ENCODE measurements at regions not wholly inside any gene's neighbourhood (a gene's known extent, or its start where the extent isn't known, plus 50 kb on each side); places are given as distances from the start of the nearest gene placed in this dataset.

DNA sequence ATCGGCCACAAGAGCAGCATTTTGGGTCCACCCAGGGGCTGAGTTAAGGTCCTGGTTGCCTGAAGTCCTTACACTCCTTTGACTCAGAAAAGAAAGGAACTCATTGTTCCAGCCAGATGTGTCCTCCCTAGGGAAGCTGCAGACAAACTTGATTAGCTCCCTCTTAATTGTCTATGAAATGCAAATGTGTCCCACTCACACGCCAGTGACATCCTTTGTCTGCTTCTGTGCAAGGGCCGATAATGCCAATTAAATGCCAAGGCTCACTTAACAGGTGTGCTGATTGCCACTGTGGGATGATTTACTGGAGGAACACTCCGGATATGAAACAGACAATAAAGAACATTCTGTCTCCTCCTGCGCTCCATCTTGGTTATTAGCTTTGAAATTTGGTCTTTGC, 332.9 kb upstream of the CPEB2 start:
- no peak for DNase-seq

DNA sequence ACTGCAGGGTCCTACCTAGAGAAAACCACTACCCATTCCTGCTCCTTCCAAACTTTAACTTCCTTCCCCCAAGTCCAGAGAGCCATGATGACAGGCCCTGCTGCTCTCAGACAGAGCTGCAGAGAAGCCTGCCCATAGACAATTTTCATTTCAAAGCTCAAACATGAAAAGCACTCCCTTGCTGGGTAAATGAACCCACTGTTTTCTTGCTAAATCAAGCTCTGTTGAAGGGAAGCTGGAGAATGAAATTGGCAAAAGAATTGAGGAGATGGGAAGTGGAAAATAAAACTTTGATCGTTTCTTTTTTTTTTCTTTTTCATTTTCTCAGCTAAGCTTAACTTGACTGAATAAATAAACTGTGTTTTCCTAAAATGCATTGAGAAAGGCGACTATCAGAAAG, 331.1 kb upstream of the CPEB2 start:
- DNase-seq = no peak

DNA sequence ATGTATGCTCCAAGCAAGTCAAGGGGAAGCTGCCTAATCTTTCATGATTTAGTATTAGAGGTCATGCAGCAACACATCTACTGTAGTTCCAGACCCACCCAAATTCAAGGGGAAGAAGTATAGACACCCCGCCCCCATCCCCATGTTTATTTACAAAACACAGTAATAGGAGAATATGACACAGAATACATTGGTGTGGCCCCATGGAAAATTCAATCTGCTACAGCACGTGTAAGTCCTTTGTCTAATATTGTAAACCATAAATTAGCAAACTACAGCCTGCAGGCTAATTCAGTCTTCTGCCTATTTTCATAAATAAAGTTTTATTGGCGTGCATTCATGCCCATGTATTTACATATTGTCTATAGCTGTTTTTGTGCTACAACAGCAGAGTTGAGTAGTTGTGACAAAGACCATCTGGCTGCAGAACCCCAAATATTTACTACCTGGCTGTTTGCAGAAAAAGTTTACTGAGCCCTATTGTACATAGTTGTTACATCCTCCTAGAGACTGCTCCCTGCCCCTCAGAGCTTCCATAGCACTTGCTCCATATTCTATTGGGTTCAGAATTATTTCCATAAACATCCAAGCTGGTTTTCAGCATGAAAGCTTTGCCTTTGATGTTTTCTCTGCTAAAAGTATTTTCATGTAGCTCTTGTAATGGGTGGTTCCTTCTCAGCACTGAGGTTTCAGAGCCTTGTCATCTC, 326.8 kb upstream of the CPEB2 start:
- no peak for DNase-seq

DNA sequence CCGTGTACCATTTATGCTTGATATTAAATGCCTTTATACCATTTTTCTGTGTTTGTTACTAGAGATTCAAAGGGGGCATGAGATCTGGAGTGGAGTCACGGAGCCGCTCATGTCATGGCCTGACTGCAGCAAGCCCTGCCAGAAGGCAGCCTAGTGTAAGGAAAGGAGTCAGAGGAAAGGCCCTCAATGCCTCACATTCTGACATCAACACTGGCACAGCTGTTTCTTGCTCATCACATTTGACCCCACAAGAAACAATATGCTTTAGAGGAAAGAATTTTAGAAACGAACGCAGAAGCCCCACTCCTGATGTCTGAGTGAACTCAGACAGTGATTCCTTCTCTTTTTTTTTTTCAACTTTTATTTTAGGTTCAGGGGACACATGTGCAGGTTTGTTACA, 322.4 kb upstream of the CPEB2 start:
- no peak for DNase-seq

DNA sequence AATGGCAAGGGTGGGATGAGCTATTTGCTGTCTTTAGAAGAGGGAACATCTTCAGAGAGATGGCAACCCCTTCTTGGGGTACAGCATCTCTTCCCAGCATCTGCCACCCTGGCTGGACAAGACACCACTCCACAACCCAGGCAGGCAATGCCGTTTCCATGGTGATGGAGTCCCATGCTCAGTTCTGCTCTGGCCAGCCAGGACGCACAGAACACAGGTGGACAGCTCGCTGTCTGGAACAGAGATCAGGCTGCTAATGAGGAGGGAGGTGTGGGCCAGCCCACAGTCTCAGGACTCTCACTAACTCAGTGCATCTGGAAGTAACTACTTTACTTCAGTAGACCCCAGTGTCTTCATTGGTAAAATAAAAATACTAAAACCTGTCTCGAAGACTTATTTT, 321.0 kb upstream of the CPEB2 start:
- no peak for DNase-seq

DNA sequence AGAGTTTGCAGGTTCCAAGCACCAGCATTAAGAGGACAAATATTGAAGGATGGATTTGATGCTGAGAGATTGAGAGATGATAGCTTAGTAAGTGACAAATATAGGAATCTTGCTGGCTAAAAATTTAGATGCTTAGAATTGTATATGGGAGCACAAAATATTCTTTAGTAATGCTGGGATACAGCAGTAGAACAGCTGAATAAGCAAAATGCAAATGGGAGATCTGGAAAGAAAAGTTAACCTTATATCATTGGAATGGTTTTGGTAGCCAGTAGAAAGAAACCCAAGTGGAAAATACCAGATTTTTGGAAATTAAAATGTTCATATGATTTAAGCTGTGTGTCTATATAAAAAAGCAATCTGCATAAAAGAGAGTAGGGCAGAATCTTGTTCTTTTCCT, 308.6 kb upstream of the CPEB2 start:
- DNase-seq = no peak

DNA sequence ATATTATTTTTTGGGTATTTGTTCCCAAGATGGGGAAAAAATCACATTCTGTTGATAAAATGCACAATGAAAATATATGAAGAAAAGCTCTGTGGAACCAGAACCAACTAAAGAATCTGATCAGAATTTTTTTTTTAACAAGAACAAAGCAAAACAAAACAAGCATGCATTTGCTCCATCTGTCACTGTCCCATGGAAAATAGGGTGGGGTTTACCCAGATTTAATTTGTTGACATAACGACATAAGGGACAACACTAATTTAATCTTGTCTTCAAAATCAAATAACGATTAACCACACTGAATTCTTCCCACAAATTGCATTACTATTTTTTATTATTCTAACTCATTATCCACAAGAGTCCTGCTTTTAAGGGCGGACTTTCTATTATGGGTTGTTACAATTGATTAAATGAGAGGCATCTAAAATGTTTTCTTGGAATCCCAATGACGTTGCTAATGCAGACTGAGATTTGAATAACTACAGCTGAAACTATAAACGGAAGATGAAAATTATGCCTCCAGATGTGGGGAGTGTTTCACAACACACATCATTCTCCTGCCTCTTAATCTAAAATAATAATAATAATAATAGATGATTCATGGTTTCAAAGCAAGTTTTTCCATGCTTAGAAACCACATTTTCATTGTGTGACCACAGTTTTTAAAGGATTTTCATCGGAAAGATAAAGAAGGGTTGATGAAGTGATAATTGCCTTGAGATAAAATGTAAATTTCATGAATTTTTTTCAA, 307.0 kb upstream of the CPEB2 start:
- DNase-seq = no peak

DNA sequence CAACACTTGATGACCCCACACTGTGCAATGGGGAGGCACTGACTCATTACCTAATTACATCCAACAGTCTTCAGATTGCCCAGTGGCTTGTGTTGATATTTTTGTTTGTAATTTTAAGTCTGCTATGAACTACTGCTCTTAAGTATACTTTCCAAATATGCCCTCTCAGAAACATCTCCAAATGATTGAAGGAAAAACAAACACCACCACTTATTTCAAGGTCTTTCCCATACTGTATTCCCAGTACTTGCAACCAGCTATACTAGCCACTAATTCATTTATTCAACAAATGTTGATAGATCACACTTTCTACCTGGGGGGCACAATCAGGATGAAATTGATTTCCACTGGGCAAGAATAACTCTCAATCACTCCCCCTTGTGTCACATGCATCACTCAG, 302.2 kb upstream of the CPEB2 start:
- DNase-seq = no peak

DNA sequence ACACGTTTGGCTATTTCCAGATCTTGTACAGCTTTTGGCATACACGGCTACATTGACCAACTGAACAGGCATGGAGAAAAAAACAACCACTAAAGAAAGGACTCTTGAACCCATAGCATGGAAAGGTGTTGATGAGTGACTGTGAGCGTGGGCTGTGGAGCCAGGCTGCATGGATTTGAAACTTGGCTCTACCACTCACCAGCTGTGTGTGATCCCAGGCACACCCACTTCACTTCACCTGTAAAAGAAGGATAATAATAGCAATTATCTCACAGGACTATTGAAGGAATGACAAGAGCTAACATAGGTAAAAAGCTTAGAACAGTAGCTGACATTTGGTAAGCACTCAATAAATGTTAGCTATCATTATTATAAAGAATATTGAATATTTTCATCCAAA, 301.7 kb upstream of the CPEB2 start:
- no peak for DNase-seq

DNA sequence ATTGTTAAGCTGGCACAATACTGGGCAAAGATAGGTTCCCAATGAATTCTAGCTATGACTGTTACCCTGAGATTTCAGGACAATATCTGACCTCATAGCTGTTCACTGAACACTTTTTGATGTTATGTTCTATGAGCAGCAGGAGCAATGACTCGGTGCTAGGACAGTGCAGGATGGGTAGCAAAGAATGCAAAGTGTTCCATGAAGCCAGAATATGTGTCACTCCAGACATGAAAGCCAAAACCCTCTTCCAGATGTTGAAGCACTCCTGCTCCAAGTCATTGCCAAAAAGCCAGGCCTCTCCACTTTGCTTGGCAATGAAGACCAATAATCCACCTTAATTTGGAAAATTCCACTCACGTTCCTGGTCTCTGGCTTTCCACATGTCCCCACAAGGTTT, 300.9 kb upstream of the CPEB2 start:
- no peak for DNase-seq

DNA sequence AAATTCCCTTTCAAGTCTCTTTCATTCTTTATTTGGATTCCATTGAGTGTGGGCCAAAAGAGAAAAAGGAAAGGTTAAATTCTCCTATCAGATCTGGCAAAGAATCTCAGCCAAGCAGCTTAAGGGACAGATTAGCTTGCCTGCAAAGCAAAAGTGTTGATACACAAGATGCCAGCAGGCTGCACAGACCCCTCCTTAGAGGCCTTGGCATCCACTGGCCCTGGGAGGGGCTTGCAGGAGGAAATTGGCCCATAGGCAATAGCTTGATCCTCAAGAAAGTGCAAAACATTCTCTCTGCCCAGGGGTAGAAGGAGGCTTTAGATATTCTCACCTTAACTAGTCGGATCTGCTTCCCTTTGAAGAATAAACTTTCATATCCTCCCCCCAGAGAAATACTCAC, 300.4 kb upstream of the CPEB2 start:
- no peak for DNase-seq

DNA sequence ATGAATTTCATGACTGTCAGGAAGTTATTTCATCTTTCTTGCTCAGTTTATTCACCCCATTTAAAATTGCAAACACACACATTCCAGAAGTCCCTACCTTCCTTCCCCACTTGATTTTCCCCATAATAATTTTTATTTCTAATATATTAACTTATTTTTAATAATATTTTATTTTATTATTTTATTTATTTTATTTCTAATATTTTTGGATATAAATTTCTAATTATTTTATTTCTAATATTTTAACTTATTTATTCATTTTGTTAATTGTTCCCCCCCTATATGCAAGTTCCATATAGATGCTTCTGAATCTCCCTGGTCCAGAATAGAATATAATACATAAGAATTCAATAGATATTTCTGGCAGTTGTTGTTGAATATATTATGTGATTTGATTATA, 293.7 kb upstream of the CPEB2 start:
- no peak for DNase-seq

DNA sequence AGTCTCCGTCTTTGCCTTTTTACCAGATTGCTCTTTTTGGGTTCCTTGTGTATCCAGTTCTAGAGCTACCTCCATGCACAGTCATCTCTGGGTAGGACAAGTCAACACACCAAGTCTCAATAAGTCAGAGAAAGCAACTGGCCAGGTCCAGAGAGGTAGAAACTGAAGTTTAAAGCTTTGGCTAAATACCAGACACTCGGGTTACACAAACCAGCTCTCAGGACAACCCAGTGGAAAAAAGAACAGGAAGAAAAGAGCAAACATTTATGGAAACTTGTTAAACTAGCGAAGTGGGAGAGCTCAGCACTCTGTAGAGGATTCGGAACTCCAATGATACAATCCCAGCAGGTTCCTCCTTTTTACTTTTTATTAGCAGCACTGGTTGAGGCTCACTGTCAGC, 291.0 kb upstream of the CPEB2 start:
- no peak for DNase-seq

DNA sequence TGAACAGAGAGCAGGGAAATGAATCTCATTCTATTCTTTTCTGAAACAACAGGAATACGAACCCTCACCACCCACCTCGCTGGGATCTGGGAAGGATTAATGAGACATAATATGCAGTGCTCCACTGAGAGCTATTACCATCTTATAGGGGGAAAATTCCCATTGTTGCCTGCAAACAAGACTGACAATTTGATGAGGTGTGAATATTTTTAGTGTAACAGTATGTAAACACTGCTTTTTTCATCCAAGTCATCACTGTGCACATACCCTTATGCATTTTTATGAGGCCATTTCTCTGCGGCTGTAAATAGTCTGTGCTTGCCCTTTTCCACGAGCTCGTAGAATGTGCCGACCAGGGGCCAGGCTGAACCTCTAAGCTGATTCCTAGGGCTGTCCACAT, 285.6 kb upstream of the CPEB2 start:
- no peak for DNase-seq

DNA sequence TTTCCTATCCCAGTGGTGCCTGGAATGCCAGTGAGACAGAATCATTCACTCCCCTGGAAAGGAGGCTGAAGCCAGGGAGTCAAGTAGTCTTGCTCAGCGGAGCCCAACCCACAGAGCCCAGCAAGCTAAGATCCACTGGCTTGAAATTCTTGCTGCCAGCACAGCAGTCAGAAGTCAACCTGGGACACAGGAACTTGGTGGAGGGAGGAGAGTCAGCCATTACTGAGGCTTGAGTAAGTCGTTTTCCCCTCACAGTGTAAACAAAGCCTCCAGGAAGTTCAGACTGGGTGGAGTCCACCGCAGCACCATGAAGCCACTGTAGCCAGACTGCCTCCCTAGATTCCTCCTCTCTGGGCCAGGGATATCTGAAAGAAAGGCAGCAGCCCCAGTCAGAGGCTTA, 283.2 kb upstream of the CPEB2 start:
- DNase-seq = no peak

DNA sequence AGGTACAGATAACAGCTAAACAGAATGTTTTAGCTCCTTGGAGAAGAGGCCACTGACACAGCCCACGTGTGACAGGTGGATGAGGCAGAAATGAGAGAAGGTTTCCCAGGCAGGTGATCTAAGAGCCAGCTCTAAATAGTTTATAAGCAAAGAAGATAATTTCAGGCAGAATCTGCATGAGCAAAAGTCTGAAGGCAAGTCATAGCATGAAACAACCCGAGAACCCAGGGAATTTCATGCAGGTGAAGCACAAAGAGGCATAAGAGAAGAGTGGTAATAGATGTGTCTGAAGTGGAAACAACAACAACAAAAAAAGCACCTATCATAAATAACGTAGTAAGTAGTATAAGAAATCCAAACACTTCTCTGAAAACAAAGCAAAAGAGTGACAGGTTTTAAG, 275.8 kb upstream of the CPEB2 start:
- DNase-seq = no peak

DNA sequence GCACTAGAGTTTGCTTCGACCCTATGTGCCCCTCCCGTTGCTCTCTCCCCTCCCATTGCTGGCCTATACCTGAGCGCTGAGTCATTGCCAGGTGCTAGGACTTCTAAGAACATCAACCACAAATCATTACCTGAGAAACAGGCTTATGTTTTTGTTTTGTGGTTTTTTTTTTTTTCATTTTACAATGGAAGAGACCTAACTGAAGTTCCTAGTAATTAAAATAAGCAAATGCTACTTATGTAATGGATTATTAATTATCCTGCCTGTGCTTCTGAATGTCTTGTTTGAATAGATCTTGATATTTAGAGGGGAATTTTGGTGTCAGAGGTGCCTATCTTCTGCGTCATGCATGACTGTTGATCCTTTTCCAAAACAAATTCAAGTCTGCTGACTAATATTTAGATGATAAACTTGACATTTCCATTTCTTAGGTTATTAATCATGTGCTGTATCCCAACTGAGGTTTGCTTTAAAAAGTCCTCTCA, 275.4 kb upstream of the CPEB2 start:
- DNase-seq = no peak

DNA sequence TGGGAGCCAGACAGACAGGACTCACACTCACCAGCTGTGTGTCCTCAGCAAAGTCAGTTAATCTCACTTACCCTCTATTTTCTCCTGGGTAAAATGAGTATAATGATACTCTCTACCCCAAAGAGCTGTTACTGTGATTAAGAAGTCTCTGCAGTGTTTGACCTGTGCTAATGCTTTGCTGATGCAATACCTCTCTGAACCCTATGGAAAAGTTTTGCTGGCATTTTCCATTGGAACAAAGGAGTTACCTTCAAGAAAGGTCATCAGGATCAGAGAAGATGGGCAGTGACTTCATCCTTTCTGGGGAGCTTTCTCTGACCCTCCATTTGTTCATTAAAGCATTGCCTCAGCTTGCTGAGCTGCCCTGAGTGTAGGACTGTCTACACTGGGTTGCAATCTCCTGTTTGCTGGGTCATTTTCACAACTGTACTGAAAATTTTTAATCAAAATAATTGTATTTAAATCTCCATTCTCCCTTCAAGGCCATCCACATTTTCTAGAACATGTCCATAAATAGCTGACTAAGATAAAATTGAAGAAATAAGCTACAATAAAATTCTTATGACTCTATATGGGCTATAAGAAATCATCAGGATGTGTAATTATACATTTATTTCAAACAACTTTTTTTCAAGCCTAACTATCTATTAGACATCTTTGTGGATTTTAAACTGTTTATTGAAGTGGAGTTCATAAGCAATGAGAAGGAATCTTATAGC, 272.8 kb upstream of the CPEB2 start:
- DNase-seq = no peak

DNA sequence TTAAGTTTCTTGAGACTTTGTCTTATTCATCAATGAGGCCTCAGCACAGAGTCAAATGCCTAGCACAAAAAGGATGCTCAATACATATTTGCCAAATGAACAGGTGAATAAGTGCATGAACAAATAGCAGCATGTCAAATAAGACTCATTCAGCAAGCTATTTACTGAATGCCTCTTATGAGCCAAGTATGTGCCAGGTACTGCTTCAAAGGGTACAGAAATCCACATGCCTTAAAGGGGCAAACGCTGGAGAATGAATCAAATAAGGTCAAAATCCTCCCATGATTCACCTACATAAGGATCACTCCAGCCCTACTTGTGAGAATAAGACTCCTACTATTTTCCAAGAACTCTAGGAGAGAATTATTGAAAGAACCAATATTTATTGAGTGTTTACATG, 260.2 kb upstream of the CPEB2 start:
- no peak for DNase-seq

DNA sequence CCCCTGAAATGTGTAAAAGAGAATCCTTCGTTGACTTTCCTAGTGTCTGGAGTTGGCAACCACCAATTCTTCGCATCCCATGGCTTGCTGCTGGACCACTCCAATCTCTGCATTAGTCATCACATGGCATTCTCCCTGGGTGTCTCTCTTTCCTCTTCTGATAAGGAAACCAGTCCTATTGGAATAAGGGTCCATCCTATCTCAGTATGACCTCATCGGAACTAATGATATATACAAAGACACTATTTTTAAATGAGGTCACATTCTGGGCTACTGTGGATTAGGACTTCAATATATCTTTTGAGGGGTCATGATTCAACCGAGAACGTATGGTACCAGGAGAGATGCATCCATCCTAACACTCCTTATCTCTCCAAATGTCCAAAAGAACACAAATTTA, 259.1 kb upstream of the CPEB2 start:
- DNase-seq = no peak

DNA sequence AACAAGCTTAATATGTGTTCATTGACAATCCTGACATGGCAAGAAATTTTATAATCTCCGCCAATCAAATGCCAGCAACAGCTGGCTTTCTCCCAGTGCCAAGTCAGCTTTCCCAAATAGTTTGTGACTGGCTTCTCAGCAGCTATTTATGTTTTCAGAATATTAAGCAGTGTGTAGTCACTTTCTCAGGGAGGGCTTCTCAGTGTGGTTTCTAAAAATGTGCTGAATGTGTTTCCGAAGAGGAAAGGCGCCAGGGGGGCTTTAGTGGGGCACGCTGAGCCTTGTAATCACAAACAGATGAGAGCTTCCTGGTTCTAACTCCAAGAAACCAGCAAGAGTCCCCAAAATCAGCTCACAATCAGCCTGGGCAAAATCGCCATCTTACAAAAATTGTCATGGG, 258.7 kb upstream of the CPEB2 start:
- DNase-seq = no peak

DNA sequence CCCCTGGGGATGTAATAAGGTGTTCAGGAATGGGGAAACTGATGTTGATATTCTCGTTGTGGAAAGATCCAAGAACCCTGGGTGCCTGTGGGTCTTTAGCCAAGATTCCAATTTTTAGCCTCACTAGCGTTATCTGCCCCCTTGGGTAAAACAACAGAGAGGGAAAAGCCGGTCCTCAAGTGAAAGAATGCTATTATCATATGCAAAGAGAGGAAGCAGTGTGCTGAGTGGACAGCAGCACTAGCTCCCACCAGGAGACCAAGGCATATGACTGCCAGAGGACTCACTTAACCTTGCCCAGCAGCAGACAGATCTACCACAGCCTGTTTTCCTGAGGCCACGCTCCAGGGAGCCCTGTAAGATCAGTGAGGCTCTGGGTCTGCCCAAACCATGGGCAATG, 257.9 kb upstream of the CPEB2 start:
- DNase-seq = no peak

DNA sequence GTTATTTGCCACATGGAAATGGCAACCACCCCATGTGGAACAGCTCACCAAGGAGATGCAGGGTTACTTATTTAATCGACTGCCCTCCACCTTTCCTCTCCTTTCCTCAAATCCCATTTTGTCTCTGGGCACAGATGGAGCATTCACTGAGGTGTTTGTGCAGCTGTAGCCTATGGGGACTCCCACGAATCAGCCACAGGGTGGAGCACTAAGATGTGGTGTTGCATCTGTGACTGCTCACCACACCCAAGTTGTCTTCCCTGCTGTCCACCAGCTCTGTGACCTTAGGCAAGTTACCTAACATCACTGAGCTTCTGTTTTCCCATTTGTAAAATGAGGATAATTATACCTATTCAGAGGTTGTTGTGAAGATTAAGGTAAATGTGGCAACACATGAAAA, 252.4 kb upstream of the CPEB2 start:
- peak; percentile 21 to 25 for DNase-seq

Data from activated T-cell treated with anti-CD3 and anti-CD28 coated beads, Interleukin-2, amount 50 U/mL, for 48 hours (primary cell).